OCI-LY7 (cell line): ENCODE measurements at regions not wholly inside any gene's neighbourhood (a gene's known extent, or its start where the extent isn't known, plus 50 kb on each side); places are given as distances from the start of the nearest gene placed in this dataset.

Experiments
- BruUV-seq: library from RNA; stranded (reverse); fragments of 400-500 nt; replicated peaks from 2 replicates; lab custom pipeline; 2021; lab: Mats Ljungman, UMichigan
- CTCF ChIA-PET: fragments of 300-600 bp; sonication (Branson Sonifier 250); formaldehyde crosslinking; loops from one replicate; lab custom pipeline; 2022; ENCODE audit warnings: antibody characterized with exemption; ENCODE audit not compliant: unreplicated experiment; lab: Charles Lee
- POLR2A ChIA-PET: fragments of 300-600 bp; sonication (Branson Sonifier 250); formaldehyde crosslinking; loops from one replicate; lab custom pipeline; 2022; ENCODE audit warnings: antibody characterized with exemption; lab: Charles Lee
- DNase-seq: peaks from one replicate; pipeline ENCODE4 v3.0.0-alpha.2; 2015; ENCODE audit warnings: low spot score
- H2AFZ ChIP-seq: fragments of 200-600 bp; sonication (generic), shearing (Covaris generic); 2 replicates; pipeline ENCODE4 v1.6.1; 2014; ENCODE audit warnings: mild to moderate bottlenecking, antibody characterized with exemption, low read length, moderate library complexity
- H3K27ac ChIP-seq: fragments of 200-600 bp; sonication (generic); 2 replicates; pipeline ENCODE4 v1.5.1; 2014; ENCODE audit warnings: mixed run types, low read depth, mild to moderate bottlenecking, moderate library complexity, low read length, inconsistent platforms; ENCODE audit not compliant: poor library complexity, severe bottlenecking
- H3K36me3 ChIP-seq: fragments of 200-600 bp; sonication (generic); 2 replicates; pipeline ENCODE4 v1.6.1; 2014; ENCODE audit warnings: mild to moderate bottlenecking, antibody characterized with exemption, low read length, moderate library complexity, mixed read lengths; ENCODE audit not compliant: insufficient read depth
- H3K4me1 ChIP-seq: fragments of 200-600 bp; sonication (generic); 2 replicates; pipeline ENCODE4 v1.5.1; 2014; ENCODE audit warnings: mild to moderate bottlenecking, low read length; ENCODE audit not compliant: insufficient read depth, poor library complexity, severe bottlenecking
- H3K4me2 ChIP-seq: fragments of 200-600 bp; sonication (generic); 2 replicates; pipeline ENCODE4 v1.6.1; 2014; ENCODE audit warnings: mild to moderate bottlenecking, low read length
- H3K4me3 ChIP-seq: fragments of 200-600 bp; sonication (generic); 2 replicates; pipeline ENCODE4 v1.5.1; 2014; ENCODE audit warnings: mild to moderate bottlenecking, low read depth, low read length; ENCODE audit not compliant: poor library complexity, severe bottlenecking
- H3K79me2 ChIP-seq: fragments of 200-600 bp; sonication (generic); 2 replicates; pipeline ENCODE4 v1.6.1; 2016; ENCODE audit warnings: low read depth, mild to moderate bottlenecking, low read length, moderate library complexity, mixed read lengths; ENCODE audit not compliant: insufficient read depth
- H3K9me2 ChIP-seq: fragments of 200-600 bp; sonication (generic); 2 replicates; pipeline ENCODE4 v1.6.1; 2016; ENCODE audit warnings: mild to moderate bottlenecking, low read length, mixed read lengths; ENCODE audit not compliant: insufficient read depth
- H3K9me3 ChIP-seq: fragments of 200-600 bp; sonication (generic); 2 replicates; pipeline ENCODE4 v1.6.1; 2014; ENCODE audit warnings: mild to moderate bottlenecking, mixed run types, low read length, mixed read lengths
- H4K20me1 ChIP-seq: fragments of 200-600 bp; sonication (generic); 2 replicates; pipeline ENCODE4 v1.6.1; 2014; ENCODE audit warnings: mild to moderate bottlenecking, antibody characterized with exemption, low read length, moderate library complexity, mixed read lengths; ENCODE audit not compliant: insufficient read depth
- CTCF ChIP-seq: fragments of 200-600 bp; sonication (generic); conservative IDR thresholded peaks from 2 replicates; pipeline ENCODE4 v1.5.1; 2014; ENCODE audit warnings: mild to moderate bottlenecking, antibody characterized with exemption, low read length, moderate library complexity, mixed read lengths
- EZH2phosphoT487 ChIP-seq: fragments of 200-600 bp; sonication (generic); IDR thresholded peaks from 2 replicates; pipeline ENCODE4 v1.6.1; 2018; ENCODE audit warnings: low read depth, borderline replicate concordance, mild to moderate bottlenecking, mixed run types, antibody characterized with exemption, low read length, moderate library complexity, mixed read lengths
- intact Hi-C: fragments of 100-400 bp; cut with micrococcal nuclease; formaldehyde crosslinking; loops from one replicate; pipeline ENCODE4 v1.10.0; 2022; ENCODE audit not compliant: unreplicated experiment

- no peak for DNase-seq
- POLR2A ChIA-PET: no interaction called here
- Histone ChIP-seq H3K4me3 (no peak overlapping the region), H2AFZ (no peak overlapping the region), H3K27ac (no peak overlapping the region), H4K20me1 (no peaks in the 10 kb centered on the region), H3K9me3 (no peaks in the 10 kb centered on the region), H3K9me2 (no peaks in the 10 kb centered on the region), H3K79me2 (no peaks in the 10 kb centered on the region), H3K4me2 (no peak overlapping the region), H3K4me1 (no peaks in the 10 kb centered on the region), H3K36me3 (no peaks in the 10 kb centered on the region)
- BruUV-seq: no TSS peak
- TF ChIP-seq CTCF (no peak), EZH2phosphoT487 (no peak)
- intact Hi-C loops: no loop called here
- CTCF ChIA-PET: no interaction called here
These were observed 113.2 kb upstream of the LHX1 start for GRCh38 chr17:36823850-36824677.

GRCh38 chr17:36824678-36825101 lies 112.6 kb upstream of the LHX1 start:
- no peaks in the 10 kb centered on the region for H3K9me3 ChIP-seq
- no peak overlapping the region for H2AFZ ChIP-seq
- no peak for DNase-seq
- no peaks in the 10 kb centered on the region for H3K36me3 ChIP-seq
- POLR2A ChIA-PET: no interaction called here
- H3K79me2 ChIP-seq: no peaks in the 10 kb centered on the region
- TF ChIP-seq CTCF: no peak
- no peak for TF ChIP-seq EZH2phosphoT487
- CTCF ChIA-PET: no interaction called here
- no peaks in the 10 kb centered on the region for H4K20me1 ChIP-seq
- BruUV-seq: no TSS peak
- intact Hi-C loops: no loop called here
- no peak overlapping the region for H3K4me2 ChIP-seq
- no peaks in the 10 kb centered on the region for H3K4me1 ChIP-seq
- no peak overlapping the region for H3K27ac ChIP-seq
- H3K9me2 ChIP-seq: no peaks in the 10 kb centered on the region
- H3K4me3 ChIP-seq: no peak overlapping the region

- Histone ChIP-seq H3K36me3 (no peaks in the 10 kb centered on the region), H4K20me1 (no peaks in the 10 kb centered on the region), H3K4me2 (no peak overlapping the region), H3K27ac (no peak overlapping the region), H3K79me2 (no peaks in the 10 kb centered on the region), H3K4me3 (no peak overlapping the region), H3K9me3 (no peaks in the 10 kb centered on the region), H3K4me1 (no peaks in the 10 kb centered on the region), H2AFZ (no peak overlapping the region), H3K9me2 (no peaks in the 10 kb centered on the region)
- POLR2A ChIA-PET: no interaction called here
- intact Hi-C loops: no loop called here
- no TSS peak for BruUV-seq
- CTCF ChIA-PET: no interaction called here
- TF ChIP-seq CTCF: no peak
- no peak for TF ChIP-seq EZH2phosphoT487
- no peak for DNase-seq
These were observed 112.2 kb upstream of the LHX1 start for GRCh38 chr17:36825113-36825512.
